GM18870 (cell line): ENCODE measurements at regions not wholly inside any gene's neighbourhood (a gene's known extent, or its start where the extent isn't known, plus 50 kb on each side); places are given as distances from the start of the nearest gene placed in this dataset.

Experiments used
- ATAC-seq: cut with Tn5 transposase; IDR thresholded peaks from one replicate; pipeline ENCODE4 v1.9.1; 2021; ENCODE audit warnings: moderate library complexity; ENCODE audit not compliant: unreplicated experiment

DNA sequence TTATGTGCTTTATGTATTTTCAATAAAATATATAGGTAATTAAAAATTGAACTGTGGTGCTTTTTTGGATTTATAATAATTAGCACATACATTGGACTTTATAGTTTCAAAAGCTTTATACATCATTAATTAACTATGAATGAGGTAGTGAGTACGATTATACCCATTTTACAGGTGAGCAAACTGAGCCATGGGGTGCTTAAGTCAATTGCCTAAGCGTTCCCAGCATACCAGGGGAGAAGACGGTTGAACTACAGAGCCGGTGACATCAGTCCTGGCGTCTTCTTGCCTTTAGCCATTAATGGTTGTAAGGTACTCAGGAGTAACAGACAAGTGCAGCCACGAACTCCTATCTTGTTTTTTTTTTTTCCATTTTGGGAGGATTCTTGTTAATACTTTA lies 172.8 kb downstream of the GATA3 start:
- no peak for ATAC-seq

DNA sequence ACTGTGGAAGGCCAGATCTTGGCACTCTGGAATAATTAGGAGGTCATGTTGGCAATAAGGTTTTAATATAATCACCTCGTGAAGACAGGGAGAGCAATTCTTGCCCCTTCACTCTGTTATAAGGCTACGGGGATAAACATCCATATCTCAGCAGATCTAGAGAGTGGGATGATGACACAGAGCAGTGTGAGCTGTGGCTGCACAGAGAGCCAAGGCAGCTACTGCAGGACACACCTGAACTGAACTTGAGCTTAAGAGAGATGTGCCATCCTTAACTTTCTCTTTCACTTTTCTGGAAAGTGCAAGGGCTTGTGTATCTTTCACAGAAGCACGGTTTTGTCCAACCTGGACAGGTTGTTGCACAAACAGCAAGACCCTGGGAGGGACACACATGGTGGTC lies 174.7 kb downstream of the GATA3 start:
- ATAC-seq, result no peak

DNA sequence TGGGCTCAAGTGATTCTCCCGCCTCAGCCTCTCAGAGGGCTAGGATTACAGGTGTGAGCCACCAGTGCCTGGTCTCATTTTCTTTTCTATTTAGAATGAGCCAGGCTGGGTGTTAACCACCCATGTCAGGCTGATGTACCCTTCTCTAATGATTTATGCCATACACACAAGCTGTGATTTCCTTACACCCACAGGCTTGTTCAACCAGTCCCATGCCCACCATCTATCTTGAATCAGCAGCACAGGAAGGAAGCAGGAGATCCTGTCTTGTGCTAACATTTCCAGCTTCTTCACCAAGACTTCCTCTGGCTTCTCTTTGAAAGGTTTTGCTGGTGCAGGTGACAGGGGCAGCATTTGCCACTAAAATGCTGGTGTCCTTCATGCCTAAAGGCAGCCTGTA lies 176.4 kb downstream of the GATA3 start:
- no peak for ATAC-seq

DNA sequence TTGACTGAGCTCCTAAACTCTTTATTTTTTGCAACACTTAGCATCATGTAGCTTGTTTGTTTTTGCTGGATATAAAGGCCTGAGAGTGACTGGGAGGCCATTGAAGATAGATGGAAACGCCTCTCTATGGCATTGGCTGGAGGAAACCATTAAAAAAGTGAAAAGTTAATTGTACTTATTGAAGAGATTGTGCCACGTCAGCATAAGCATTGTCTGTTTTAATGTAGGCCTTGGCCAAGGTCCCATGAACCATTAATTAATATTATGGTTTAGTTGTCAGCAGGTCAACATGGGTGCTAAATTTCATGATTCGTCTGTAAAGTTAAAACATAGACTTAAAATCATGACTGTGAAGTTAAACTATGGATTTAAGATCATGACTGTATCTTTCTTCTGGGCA lies 178.6 kb downstream of the GATA3 start:
- ATAC-seq, result no peak

DNA sequence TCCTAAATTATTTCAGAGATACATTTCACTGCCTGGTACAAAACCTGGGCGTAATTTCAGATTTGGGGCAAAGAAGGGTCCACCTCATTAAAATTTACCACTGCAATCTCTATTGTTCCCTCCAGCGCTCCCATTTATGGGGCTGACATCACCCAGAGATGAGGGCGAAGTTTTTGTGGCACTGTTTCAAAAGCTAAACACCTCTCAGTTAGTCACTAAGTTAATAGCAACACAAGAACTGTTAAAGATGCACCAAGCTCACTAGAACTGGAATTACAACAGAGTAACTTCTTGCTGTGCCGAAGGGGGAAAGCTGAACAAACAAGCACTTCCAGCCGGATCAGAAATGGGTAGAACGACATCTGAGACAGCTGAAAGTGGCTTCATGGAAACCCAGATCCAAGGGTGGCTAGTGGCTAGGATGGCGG lies 179.4 kb downstream of the GATA3 start:
- no peak for ATAC-seq

DNA sequence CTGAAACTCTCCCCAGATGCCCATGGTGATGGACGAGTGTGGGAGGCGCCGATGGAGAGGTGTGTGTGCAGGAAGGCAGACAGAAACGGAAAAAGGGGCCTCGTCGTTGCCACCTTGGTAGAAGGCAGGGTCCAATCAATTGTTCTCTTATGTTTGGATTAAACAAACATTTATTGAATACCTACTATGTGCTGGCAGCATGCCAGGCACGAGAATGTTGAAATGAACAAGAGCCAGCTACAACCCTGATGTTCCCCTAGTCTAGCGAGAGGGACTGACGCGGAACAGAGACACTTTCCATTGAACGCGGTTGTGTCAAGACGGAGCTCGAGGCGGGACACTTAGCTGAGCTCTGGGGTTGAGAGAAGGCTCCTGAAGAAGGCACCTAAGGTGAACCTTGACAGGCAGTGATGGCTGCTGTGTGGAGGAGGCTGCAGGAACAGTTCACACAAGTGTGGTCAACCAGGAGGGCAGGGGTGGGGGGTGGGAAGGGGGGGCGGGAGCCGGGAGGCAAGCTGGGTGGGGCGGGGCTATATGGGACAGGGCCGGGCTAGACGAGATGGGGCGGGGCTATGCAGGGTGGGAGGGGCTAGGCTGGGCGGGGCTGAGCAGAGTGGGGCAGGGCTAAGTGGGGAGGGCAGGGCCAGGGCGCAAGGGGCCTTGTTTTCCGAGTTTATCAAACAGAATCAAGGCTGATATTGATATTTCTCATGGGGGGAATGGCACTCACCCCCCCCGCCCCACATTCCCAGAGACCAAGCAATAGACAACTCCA lies 181.0 kb downstream of the GATA3 start:
- ATAC-seq, result no peak

DNA sequence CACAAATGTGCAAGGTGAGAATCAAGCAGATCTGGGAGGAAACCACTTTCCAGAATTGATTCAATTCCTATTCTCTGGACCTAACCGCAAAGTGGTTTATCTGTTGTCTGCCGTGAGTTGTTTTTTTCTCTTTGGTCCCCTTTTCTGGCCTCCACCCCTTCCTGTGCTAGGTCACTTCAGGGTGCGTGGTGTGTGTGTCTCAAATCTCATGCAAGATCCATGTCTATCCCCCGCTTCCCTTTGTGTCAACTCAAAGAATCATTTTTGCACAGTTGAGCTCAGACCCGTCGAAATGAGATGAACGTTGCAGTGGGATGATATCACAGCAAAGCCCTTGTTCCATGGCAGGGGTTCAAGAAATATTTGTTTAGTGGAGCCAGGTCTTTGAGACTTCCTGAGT lies 184.5 kb downstream of the GATA3 start:
- no peak for ATAC-seq

DNA sequence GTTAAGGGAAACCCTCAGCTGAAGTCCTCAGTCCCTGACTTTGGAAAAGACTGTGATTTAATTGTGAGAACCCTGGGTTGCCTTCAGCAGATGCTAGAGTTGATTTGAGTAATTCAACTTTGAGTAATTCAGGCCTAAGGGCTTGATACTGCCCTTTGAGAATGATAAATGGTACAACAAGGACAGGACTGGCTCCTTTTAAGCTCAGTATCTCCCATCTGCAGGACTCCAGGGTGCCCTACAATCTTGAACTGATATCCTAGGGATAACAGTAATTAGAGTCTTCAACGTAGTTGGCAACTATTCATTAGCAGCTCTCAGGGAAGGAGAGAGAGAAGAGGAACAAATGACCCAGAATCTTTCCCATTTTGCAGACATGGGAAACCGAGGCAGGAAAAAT lies 186.4 kb downstream of the GATA3 start:
- ATAC-seq, result no peak

DNA sequence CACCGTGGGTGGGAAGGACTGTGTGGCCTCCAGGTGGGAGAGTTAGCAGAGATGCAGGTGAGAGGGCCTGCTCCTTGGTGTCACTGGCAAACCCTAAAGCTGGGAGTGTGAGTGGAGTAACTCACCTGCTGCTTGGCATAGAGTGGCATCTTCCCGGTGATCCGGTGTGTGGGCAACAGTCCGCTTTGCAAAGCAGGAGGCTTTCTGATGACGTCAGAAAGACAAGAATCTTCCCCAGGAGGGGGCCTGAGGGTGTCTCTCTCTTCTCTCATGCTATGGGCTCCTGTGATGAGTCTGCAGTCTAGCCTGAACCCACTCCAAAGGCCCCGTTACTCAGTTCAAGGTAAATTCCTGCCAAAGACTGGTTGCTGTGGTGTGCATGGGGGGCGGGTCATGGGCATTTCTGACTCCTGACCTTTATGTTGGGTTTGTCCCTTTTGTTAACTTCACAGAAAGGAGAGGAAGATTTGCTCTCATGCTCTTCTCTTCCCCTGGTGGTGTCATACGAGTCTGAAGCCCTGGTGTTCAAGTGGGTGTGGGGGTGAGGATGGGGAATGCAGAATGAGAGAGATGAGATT lies 187.9 kb downstream of the GATA3 start:
- no peak for ATAC-seq

DNA sequence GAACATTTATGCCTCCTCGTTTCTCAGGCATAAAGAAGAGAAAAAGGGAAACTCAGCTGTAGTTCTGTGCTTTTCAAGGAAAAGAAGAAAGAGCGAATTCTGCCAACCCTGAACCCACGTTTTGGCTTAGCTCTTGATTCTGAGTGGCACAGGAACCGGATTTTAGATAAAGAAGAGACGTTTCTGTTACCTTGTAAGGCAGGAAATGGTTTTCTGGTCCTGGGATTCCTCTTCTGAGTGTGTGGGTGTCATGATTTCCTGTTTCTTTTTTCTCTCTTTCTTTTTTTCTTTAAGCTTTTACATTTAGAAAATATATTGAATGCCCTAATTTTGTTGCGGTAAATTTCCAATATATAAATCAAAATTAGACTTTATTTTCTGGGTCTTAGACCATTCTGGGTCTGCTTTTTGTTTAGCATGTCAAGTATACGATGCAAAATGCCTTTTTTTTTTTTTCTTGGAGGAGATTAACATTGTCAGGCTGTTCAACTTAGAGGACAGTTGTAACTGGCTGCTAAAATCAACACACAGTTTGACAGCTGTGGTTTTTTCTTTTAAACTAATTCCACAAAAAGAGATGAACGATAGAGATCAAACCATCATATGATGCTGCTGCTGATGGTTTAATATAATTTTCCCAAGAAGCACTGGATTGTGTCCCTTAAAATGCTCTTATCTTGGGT lies 190.8 kb downstream of the GATA3 start:
- no peak for ATAC-seq

DNA sequence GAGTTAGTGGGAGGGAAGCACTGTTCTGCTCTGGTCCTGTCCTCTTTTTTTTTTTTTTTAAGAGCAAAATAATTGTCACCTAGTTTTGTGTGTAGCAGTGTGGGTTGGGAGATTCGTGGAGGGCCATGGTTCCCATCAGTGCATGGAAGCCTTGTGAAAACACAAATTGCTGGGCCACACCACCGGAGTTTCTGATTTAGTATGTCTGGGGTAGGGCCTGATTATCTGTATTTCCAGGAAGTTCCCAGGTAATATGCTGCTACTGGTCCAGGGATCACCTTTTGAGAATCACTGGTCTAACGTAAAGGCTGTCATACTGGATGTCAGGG lies 191.3 kb downstream of the GATA3 start:
- no peak for ATAC-seq

DNA sequence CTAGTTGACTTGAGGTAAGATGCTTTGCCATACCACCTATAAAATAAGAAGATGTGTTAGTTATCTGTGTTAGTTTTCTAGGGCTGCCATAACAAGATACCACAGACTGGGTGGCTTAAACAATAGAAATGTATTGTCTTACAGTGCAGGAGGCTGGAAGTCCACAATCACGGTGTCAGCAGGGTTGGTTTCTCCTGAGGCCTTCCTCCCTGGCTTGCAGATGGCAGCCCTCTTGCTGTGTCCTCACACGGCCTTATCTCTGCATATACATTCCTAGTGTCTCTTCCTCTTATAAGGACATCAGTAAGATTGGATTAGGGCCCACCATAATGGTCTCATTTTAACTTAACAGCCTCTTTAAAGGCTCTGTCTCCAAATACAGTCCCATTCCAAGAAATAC lies 192.1 kb downstream of the GATA3 start:
- no peak for ATAC-seq

DNA sequence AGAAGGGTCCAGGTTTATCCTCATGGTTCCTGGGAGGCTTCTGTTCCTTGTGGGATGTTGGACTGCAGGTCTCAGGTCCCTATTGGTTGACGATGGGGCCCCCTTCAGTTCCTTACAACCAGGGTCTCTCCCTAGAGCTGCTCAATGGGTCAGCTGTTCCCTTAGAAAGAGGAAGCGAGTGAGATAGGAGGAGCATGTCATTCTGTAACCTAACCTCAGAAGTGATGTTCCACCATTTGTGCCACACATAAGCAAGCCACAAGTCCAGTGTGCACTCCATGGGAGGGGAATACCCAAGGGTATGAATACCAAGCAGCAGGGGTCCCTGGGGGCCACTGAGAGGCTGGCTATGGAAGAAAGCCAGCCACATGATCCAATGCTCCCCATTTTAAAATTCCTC lies 192.7 kb downstream of the GATA3 start:
- ATAC-seq, result no peak

DNA sequence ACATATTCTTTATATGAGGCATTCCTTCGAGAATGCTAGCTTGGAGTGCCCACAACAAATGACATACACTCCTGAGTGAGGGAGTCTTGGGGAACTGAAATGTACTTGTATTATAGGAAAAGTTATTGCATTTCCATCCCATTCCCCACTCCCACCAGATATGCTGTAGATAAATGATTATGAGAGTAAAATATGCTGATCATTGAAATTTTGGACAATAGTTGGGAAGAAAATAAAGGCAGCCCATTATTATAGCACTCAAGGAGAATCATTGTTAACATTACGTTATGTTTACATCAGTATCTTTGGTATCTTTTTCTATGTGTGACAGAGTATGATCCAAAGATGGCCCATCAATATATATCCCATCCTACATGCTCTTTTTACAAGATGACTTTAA lies 194.4 kb downstream of the GATA3 start:
- no peak for ATAC-seq

DNA sequence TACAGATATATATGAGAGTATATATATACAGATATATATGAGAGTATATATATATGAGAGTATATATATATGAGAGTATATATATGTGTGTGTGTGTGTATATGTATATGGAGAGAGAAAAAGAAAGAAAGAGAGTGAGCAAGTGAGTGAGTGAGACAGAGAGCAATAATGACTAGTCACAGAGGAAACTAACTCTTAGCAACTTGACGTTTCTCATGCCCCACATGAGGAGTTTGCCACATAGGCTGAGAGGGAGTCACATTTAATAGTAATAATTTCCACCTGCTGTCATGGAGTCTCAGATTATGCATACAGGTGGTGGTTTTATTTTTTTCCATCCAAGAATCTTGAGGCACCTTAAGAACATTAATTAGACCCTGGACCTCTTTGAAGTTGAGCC lies 199.9 kb downstream of the GATA3 start:
- no peak for ATAC-seq

DNA sequence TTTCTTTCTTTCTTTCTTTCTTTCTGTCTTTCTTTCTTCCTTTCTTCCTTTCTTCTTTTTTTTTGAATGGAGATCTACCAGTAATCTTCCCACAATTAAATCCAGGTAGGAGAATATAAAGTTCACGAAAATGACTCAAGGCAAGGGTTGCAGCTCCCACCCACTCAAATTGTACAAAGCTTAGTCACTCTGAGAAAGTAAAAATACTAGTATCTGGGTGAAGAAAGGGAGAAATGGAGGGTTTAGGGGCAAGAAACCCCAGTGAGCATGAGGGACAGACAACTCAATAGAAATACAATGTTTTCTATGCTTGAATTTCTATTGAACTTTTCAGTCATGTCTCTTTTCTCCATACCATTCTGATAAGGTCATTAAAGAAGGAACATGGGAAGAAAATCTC lies 200.8 kb downstream of the GATA3 start:
- no peak for ATAC-seq

DNA sequence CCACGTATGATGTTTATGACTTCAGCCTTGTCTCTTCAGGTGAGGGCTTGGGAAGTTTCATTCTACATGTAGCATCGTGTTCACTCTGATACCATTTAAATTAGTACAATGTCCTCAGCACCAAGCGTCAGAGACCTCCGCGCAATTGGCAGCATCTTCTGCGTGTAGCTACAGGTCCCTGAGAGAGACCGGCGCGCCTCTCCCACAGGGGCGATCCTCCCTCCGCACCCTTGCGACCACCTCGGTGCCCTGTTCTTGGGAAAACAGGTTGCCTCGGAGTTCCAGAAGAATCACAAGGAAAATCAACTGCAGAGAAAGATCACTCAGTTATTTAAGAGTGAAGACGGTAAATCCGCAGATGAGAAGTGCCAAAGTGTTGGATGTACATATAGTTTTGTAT lies 206.2 kb downstream of the GATA3 start:
- no peak for ATAC-seq

DNA sequence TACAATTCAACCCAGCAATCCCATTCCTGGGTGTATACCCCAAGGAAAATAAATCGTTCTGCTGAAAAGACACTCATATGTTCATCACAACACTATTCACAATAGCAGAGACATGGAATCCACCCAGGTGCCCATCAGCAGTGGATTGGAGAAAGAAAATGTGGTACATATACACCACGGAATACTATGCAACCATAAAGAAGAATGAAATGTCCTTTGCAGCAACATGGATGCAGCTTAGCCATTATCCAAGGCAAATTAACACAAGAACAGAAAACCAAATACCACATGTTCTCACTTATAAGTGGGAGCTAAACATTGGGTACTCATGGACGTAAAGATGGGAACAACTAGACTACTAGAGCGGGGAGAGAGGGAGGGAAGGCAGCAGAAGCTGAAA lies 207.8 kb downstream of the GATA3 start:
- no peak for ATAC-seq

DNA sequence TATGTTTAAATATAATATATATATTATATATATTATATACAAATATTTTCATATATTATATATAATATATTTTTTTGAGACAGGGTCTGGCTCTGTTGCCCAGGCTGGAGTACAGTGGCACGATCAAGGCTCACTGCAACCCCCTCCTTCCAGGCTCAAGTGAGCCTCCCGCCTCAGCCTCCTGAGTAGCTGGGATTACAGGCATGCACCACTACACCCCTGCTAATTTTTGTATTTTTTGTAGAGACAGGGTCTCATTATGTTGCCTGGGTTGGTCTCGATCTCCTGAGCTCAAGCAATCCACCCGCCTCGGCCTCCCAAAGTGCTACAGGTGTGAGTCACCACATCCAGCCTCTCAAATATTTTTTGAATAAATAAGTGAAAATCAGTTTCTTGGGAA lies 215.5 kb downstream of the GATA3 start:
- no peak for ATAC-seq

DNA sequence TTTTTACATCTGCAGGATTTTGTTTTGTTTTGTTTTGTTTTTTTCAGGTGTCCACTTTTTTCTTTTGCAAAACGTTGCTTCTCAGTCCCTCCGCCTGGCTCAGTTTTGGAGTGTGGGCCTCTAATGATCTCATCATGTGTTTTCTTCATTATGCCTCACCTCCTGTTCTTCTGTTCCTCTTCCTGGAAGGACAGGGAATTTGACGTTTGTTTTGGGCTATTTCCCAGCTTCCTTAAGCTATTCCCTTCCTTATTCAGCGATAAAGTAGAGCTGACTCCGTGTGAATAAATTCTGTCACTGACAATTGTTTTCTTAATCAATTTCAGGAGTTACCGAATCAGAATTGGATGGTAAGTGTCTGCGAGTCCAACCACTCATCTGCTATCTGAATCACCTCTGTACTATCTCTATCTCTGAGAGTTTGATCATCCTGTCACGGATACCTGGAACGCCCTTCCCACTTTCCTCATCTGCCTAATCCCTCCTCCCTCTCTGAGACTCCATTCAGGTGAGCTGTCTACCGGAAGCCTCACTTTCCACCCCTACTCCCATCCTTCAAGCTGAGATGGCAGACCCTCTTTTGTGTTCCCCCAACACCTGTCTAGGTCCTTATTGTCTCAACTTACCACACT lies 218.4 kb downstream of the GATA3 start:
- ATAC-seq, result no peak

DNA sequence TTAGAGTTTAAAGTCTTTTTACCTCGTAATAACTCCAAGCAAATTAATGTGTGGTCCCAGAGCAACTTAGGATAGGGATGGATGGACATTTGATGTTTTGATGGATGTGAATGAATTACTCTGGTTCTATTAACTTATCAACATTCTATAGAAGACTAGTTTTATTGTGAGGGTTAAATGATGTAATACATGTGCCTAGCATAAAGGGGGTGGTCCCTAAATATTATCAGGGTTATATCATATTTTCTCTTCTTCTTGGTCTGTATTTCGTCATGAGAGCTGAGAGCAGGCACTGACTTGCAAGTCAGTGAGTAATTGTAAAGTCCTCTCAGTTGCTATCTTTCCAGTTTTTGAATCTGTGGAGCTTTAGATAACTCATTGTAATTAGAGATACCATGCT lies 219.3 kb downstream of the GATA3 start:
- ATAC-seq, result no peak

DNA sequence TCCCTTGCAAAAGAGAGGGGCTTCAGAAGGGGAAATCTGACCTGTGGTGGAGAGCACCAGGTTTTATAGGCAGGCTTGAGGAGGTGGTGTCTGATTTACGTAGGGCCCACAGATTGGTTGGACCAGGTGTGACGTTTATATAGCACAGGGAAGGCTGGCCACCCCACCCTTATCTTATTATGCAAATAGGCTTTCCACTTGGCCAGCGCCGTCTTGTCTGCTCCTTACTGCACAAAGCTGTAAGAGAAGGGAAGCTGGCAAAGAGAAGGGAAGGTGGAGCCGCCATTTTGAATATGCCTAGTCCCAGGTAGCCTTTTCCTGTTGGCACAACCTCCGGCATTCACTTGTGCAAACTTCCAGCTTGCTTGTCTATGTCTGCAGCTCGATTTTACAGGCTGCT lies 221.4 kb downstream of the GATA3 start:
- ATAC-seq, result no peak
